PC-3 (cell line): ENCODE measurements at regions not wholly inside any gene's neighbourhood (a gene's known extent, or its start where the extent isn't known, plus 50 kb on each side); places are given as distances from the start of the nearest gene placed in this dataset.

Source experiments
- ATAC-seq: fragments of 200-7000 bp; cut with Tn5 transposase; 2 replicates; pipeline ENCODE4 v1.9.1; 2020; ENCODE audit warnings: mild to moderate bottlenecking, moderate library complexity
- BruUV-seq: library from RNA; stranded (reverse); fragments of 400-500 nt; replicated peaks from 2 replicates; lab custom pipeline; 2021; lab: Mats Ljungman, UMichigan
- CTCF ChIA-PET: fragments of 300-600 bp; sonication (Branson Sonifier 250); formaldehyde crosslinking; loops from one replicate; lab custom pipeline; 2022; ENCODE audit warnings: antibody characterized with exemption; lab: Charles Lee
- POLR2A ChIA-PET: fragments of 300-600 bp; sonication (Branson Sonifier 250); formaldehyde crosslinking; loops from one replicate; lab custom pipeline; 2022; ENCODE audit warnings: antibody characterized with exemption; ENCODE audit not compliant: unreplicated experiment; lab: Charles Lee
- DNase-seq: peaks from one replicate; pipeline ENCODE4 v3.0.0-alpha.2; 2015
- H2AFZ ChIP-seq: fragments of 300-600 bp; sonication (generic); 2 replicates; pipeline ENCODE4 v1.6.0; 2016; ENCODE audit warnings: antibody characterized with exemption, low read length
- H3F3A ChIP-seq: fragments of 300-600 bp; sonication (generic); one replicate; pipeline ENCODE4 v1.6.0; 2017; ENCODE audit warnings: antibody characterized with exemption, low read length, control low read depth, mild to moderate bottlenecking; ENCODE audit not compliant: unreplicated experiment
- H3K27ac ChIP-seq: fragments of 300-600 bp; sonication (generic); 2 replicates; pipeline ENCODE4 v1.5.1; 2016; ENCODE audit warnings: mild to moderate bottlenecking, low read length
- H3K27me3 ChIP-seq: fragments of 300-600 bp; sonication (generic); 2 replicates; pipeline ENCODE4 v1.6.1; 2016; ENCODE audit warnings: low read length, mixed read lengths
- H3K36me3 ChIP-seq: fragments of 300-600 bp; sonication (generic); 2 replicates; pipeline ENCODE4 v1.6.1; 2016; ENCODE audit warnings: low read depth, mixed run types, low read length, mixed read lengths
- H3K4me1 ChIP-seq: fragments of 300-600 bp; sonication (generic); 2 replicates; pipeline ENCODE4 v1.5.1; 2016; ENCODE audit warnings: low read length; ENCODE audit not compliant: insufficient read depth
- H3K4me2 ChIP-seq: fragments of 300-600 bp; sonication (generic); 2 replicates; pipeline ENCODE4 v1.6.0; 2016; ENCODE audit warnings: low read length
- H3K4me3 ChIP-seq: fragments of 300-600 bp; sonication (generic); 2 replicates; pipeline ENCODE4 v1.5.1; 2016; ENCODE audit warnings: mild to moderate bottlenecking, low read length, mixed read lengths
- H3K79me2 ChIP-seq: fragments of 300-600 bp; sonication (generic); 2 replicates; pipeline ENCODE4 v1.6.1; 2017; ENCODE audit warnings: low read length, mixed read lengths
- H3K9ac ChIP-seq: fragments of 300-600 bp; sonication (generic); 2 replicates; pipeline ENCODE4 v1.6.0; 2016; ENCODE audit warnings: mild to moderate bottlenecking, low read length
- H3K9me2 ChIP-seq: fragments of 300-600 bp; sonication (generic); replicated peaks from 2 replicates; pipeline ENCODE4 v1.6.1; 2016; ENCODE audit warnings: mixed run types, low read length, mixed read lengths
- H3K9me3 ChIP-seq: fragments of 300-600 bp; sonication (generic); 2 replicates; pipeline ENCODE4 v1.6.1; 2016; ENCODE audit warnings: low read length, mixed read lengths
- H4K20me1 ChIP-seq: fragments of 300-600 bp; sonication (generic); 2 replicates; pipeline ENCODE4 v1.6.1; 2016; ENCODE audit warnings: low read length, mixed read lengths
- CTCF ChIP-seq: fragments of 300-600 bp; sonication (generic); conservative IDR thresholded peaks from 2 replicates; pipeline ENCODE4 v1.5.1; 2017; ENCODE audit warnings: antibody characterized with exemption, low read depth, mild to moderate bottlenecking, low read length
- EZH2 ChIP-seq: fragments of 300-600 bp; sonication (generic); IDR thresholded peaks from one replicate; pipeline ENCODE4 v1.6.1; 2017; ENCODE audit warnings: antibody characterized with exemption, mild to moderate bottlenecking, low read length; ENCODE audit not compliant: unreplicated experiment
- EZH2phosphoT487 ChIP-seq: fragments of 300-600 bp; sonication (generic); IDR thresholded peaks from 2 replicates; pipeline ENCODE4 v1.6.1; 2018; ENCODE audit warnings: mild to moderate bottlenecking, antibody characterized with exemption, low read length, borderline replicate concordance
- intact Hi-C: fragments of 100-400 bp; cut with micrococcal nuclease; formaldehyde crosslinking; loops from 2 replicates; pipeline ENCODE4 v1.9.0; 2023

GRCh38 chr12:19627719-19628118, 188.4 kb downstream of the AEBP2 start:
- no peaks in the 10 kb centered on the region for H3F3A ChIP-seq
- TF ChIP-seq EZH2phosphoT487 (no peak), CTCF (no peak), EZH2 (no peak)
- CTCF ChIA-PET, result no interaction called here
- no peaks in the 10 kb centered on the region for H4K20me1 ChIP-seq
- no peaks in the 10 kb centered on the region for H3K9me2 ChIP-seq
- no TSS peak for BruUV-seq
- H3K27ac ChIP-seq, result no peak overlapping the region
- H3K9me3 ChIP-seq, result no peaks in the 10 kb centered on the region
- no peaks in the 10 kb centered on the region for H3K79me2 ChIP-seq
- no peaks in the 10 kb centered on the region for H3K36me3 ChIP-seq
- POLR2A ChIA-PET, result no interaction called here
- no peak for DNase-seq
- H3K4me3 ChIP-seq, result no peak overlapping the region
- no peaks in the 10 kb centered on the region for H3K4me1 ChIP-seq
- no peak overlapping the region for H3K9ac ChIP-seq
- ATAC-seq, result no peak
- no peak overlapping the region for H2AFZ ChIP-seq
- no peaks in the 10 kb centered on the region for H3K27me3 ChIP-seq
- H3K4me2 ChIP-seq, result no peak overlapping the region
- intact Hi-C loops, result no loop called here

DNA sequence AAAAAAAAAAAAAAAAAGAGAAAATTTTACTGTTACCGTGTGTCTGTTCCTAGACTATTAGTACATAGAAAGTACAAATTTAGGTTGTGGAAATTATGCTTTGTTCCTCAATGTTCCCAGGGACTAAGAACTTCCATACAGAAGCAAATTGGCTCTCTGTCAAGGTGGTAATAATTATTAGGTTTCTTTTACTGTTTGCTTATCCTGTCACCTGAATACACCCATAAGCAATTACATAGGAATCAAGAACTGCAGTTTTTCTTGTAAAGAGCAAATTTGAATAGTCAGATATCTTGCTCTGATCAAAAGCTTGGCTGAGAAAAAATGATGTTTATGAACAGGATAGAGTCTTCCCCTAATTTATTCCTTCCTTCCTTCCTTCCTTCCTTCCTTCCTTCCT, 191.2 kb downstream of the AEBP2 start:
- H3K9me3 ChIP-seq, result no peaks in the 10 kb centered on the region

GRCh38 chr12:19633194-19633593, 193.9 kb downstream of the AEBP2 start:
- no TSS peak for BruUV-seq
- ATAC-seq (no peak), DNase-seq (no peak)
- no peak overlapping the region for H3K9ac ChIP-seq
- H3K79me2 ChIP-seq, result no peaks in the 10 kb centered on the region
- no peaks in the 10 kb centered on the region for H3K27me3 ChIP-seq
- no peaks in the 10 kb centered on the region for H4K20me1 ChIP-seq
- no peak overlapping the region for H3K4me3 ChIP-seq
- no peak overlapping the region for H2AFZ ChIP-seq
- H3K9me3 ChIP-seq, result no peaks in the 10 kb centered on the region
- CTCF ChIA-PET, result no interaction called here
- no peak overlapping the region for H3K27ac ChIP-seq
- H3K4me1 ChIP-seq, result no peaks in the 10 kb centered on the region
- H3K36me3 ChIP-seq, result no peaks in the 10 kb centered on the region
- no peak overlapping the region for H3K4me2 ChIP-seq
- POLR2A ChIA-PET, result no interaction called here
- H3F3A ChIP-seq, result no peaks in the 10 kb centered on the region
- TF ChIP-seq CTCF (no peak), EZH2 (no peak), EZH2phosphoT487 (no peak)
- intact Hi-C loops, result no loop called here
- H3K9me2 ChIP-seq, result no peaks in the 10 kb centered on the region

More for the DNA sequence above, 191.2 kb downstream of the AEBP2 start:
- Histone ChIP-seq H3K4me1 (no peaks in the 10 kb centered on the region), H3K36me3 (no peaks in the 10 kb centered on the region), H3F3A (no peaks in the 10 kb centered on the region), H3K9ac (no peak overlapping the region), H4K20me1 (no peaks in the 10 kb centered on the region), H3K4me2 (no peak overlapping the region), H3K79me2 (no peaks in the 10 kb centered on the region), H3K9me2 (no peaks in the 10 kb centered on the region), H3K27me3 (no peaks in the 10 kb centered on the region), H3K27ac (no peak overlapping the region), H3K4me3 (no peak overlapping the region), H2AFZ (no peak overlapping the region)
- DNase-seq, result no peak
- TF ChIP-seq EZH2 (no peak), CTCF (no peak), EZH2phosphoT487 (no peak)
- intact Hi-C loops, result no loop called here
- ChIA-PET POLR2A (no interaction called here), CTCF (no interaction called here)
- no peak for ATAC-seq
- BruUV-seq, result no TSS peak
